Uterus (tissue), 3 donors: ENCODE measurements at regions not wholly inside any gene's neighbourhood (a gene's known extent, or its start where the extent isn't known, plus 50 kb on each side); places are given as distances from the start of the nearest gene placed in this dataset.

ENCODE experiments used
- DNase-seq, 2 donors: peaks; one replicate each; pipeline ENCODE4 v3.0.0-alpha.2; 2019 to 2020
- H3K27ac ChIP-seq, 2 donors: fragments of 200-600 bp; sonication (generic); 1 replicate in 1 of 2; 2 replicates in 1 of 2; pipeline ENCODE4 v1.5.1; 2016 to 2018
- H3K27me3 ChIP-seq, 2 donors: fragments of 200-600 bp; sonication (generic); one replicate each; pipeline ENCODE4 v1.5.1; 2018 to 2019; ENCODE audit warnings: control low read depth in 1 of 2
- H3K36me3 ChIP-seq, 2 donors: fragments of 200-600 bp; sonication (generic); one replicate each; pipeline ENCODE4 v1.5.1; 2019; ENCODE audit warnings: control low read depth in 1 of 2
- H3K4me1 ChIP-seq, 2 donors: fragments of 200-600 bp; sonication (generic); one replicate each; pipeline ENCODE4 v1.5.1; 2018 to 2019; ENCODE audit warnings: control low read depth in 1 of 2
- H3K4me3 ChIP-seq, 2 donors: fragments of 200-600 bp; sonication (generic); 1 replicate in 1 of 2; 2 replicates in 1 of 2; pipeline ENCODE4 v1.5.1; 2018 to 2019; ENCODE audit warnings: mild to moderate bottlenecking in 1 of 2
- H3K9me3 ChIP-seq, 2 donors: fragments of 200-600 bp; sonication (generic); one replicate each; pipeline ENCODE4 v1.5.1; 2019; ENCODE audit warnings: control low read depth in 1 of 2
- POLR2A ChIP-seq, 2 donors: fragments of 450-650 bp; IDR thresholded peaks; one replicate each; pipeline ENCODE4 v1.6.1; 2016; ENCODE audit warnings: antibody characterized with exemption in 2 of 2, mild to moderate bottlenecking in 1 of 2, moderate library complexity in 1 of 2
- intact Hi-C: fragments of 100-400 bp; cut with DNase I; formaldehyde crosslinking; loops from one replicate; pipeline ENCODE4 v1.15.1; 2023; ENCODE audit warnings: low total_unique reads
- TF ChIP-seq, protein P1 (sequence below), 4 experiments: fragments of 200-600 bp in 2 of 4; fragments of 450-650 bp in 2 of 4; sonication (generic) in 2 of 4; IDR thresholded peaks; one replicate each; pipeline ENCODE4 v1.5.1; 2016 to 2019; ENCODE audit warnings: antibody characterized with exemption in 4 of 4, mild to moderate bottlenecking in 2 of 4, moderate library complexity in 1 of 4
- donor health status: DM: yes; HTN: yes; CAD: no.

DNA sequence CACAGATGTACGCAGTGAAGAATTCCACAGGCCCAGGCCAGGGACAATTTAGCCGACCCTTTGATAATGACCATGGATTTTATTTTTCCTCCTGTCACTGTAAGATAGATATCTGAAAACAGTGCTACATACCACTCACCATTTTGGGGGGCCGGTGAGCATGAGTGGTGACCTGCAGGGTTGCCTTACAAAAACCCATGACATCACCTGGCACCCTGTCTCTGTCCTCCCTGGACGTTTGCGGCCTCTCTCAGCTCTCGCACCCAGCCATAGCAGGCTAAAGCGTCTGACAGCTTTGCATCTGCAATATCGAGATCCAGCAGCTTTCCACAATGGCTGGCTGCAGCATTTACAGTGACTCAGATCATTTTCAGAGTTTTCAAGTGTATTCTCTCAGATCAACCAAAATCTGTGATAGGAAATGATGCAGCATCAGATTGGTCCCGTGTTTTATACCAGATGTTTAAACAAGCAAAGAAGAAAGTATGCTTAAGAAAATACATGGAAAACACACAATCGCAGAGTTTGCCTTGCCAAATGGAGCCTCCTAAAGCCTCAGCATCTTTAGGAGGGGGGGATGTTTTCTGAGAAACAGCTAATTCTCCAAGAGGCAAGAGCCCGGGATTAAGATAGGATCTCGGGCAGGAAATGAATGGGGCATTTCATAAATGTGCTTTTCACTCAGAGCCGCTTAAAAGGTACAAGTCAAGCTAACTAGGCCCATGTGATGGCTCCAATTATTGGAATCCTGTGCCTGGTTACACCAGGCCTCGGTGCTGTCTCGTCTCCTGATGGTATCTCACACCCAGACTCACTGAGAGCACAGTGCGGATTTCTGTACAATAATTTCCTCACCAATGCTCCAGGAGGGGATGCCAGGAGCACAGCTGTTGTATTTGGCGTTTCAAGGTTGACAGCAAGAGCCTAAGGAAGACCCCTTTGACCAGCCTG is 257.3 kb downstream of the XXYLT1 start:
- DNase-seq = no peak
- intact Hi-C loops = no loop called here
- TF ChIP-seq POLR2A (IDR thresholded peaks at IDR 0.05) = no peak
- TF ChIP-seq, protein P1, sequence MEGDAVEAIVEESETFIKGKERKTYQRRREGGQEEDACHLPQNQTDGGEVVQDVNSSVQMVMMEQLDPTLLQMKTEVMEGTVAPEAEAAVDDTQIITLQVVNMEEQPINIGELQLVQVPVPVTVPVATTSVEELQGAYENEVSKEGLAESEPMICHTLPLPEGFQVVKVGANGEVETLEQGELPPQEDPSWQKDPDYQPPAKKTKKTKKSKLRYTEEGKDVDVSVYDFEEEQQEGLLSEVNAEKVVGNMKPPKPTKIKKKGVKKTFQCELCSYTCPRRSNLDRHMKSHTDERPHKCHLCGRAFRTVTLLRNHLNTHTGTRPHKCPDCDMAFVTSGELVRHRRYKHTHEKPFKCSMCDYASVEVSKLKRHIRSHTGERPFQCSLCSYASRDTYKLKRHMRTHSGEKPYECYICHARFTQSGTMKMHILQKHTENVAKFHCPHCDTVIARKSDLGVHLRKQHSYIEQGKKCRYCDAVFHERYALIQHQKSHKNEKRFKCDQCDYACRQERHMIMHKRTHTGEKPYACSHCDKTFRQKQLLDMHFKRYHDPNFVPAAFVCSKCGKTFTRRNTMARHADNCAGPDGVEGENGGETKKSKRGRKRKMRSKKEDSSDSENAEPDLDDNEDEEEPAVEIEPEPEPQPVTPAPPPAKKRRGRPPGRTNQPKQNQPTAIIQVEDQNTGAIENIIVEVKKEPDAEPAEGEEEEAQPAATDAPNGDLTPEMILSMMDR (IDR thresholded peaks at IDR 0.05) = no peak
- Histone ChIP-seq H3K4me3 (no peak overlapping the region), H3K36me3 (no peaks in the 10 kb centered on the region), H3K4me1 (no peaks in the 10 kb centered on the region), H3K9me3 (no peaks in the 10 kb centered on the region), H3K27ac (no peak overlapping the region), H3K27me3 (no peaks in the 10 kb centered on the region)

DNA sequence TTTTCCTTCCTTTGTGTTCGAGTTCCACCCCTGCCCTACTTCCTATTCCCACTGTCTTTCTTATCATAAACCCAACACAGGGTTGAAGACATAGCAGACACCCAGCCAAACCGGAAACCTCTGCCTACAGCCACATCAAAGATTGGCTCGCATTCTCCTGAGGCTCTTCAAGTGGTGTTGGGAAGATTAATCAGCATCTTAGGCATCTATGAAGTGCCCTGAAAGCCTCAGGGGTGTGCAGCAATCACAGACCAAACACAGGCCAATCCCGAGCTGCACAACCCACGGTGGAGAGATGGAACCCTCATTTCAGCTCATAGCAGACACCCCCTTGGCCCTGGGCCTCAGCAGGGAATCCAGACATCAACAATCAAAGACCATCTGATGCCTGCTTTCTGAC is 255.9 kb downstream of the XXYLT1 start:
- Histone ChIP-seq H3K4me1 (no peaks in the 10 kb centered on the region), H3K4me3 (no peak overlapping the region), H3K27ac (no peak overlapping the region), H3K27me3 (no peaks in the 10 kb centered on the region), H3K9me3 (no peaks in the 10 kb centered on the region), H3K36me3 (no peaks in the 10 kb centered on the region)
- TF ChIP-seq POLR2A (IDR thresholded peaks at IDR 0.05) = no peak
- TF ChIP-seq, protein P1 (IDR thresholded peaks at IDR 0.05) = no peak
- intact Hi-C loops = no loop called here
- no peak for DNase-seq

DNA sequence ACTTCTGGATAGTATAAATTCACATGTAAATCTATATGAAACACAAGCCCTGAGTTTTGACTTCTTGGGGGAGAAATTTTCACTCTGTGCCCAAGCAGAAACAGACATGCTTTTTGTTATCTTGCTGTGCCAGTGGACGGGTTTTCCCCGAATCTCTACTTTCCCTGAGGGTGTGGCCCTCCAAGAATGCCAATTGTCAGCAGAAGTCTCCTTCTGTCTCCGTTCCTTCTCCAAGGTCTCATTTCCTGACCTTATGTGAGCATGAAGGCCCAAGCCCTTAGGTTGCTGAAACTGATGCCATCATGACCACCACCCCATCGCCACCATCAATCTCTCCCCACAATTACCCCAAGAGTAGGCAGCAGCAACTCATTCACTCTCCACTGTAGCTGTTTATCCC is 253.8 kb downstream of the XXYLT1 start:
- no peak for TF ChIP-seq POLR2A (IDR thresholded peaks at IDR 0.05)
- TF ChIP-seq, protein P1 (IDR thresholded peaks at IDR 0.05) = no peak
- Histone ChIP-seq H3K9me3 (no peaks in the 10 kb centered on the region), H3K36me3 (no peaks in the 10 kb centered on the region), H3K27me3 (no peaks in the 10 kb centered on the region), H3K4me3 (no peak overlapping the region), H3K27ac (no peak overlapping the region), H3K4me1 (no peaks in the 10 kb centered on the region)
- intact Hi-C loops = no loop called here
- no peak for DNase-seq
